NCI-H1048 (cell line): ENCODE measurements at regions not wholly inside any gene's neighbourhood (a gene's known extent, or its start where the extent isn't known, plus 50 kb on each side); places are given as distances from the start of the nearest gene placed in this dataset.

Source experiments
- DNase-seq: peaks from one replicate; lab custom pipeline; 2025; lab: John Stamatoyannopoulos, UW

DNA sequence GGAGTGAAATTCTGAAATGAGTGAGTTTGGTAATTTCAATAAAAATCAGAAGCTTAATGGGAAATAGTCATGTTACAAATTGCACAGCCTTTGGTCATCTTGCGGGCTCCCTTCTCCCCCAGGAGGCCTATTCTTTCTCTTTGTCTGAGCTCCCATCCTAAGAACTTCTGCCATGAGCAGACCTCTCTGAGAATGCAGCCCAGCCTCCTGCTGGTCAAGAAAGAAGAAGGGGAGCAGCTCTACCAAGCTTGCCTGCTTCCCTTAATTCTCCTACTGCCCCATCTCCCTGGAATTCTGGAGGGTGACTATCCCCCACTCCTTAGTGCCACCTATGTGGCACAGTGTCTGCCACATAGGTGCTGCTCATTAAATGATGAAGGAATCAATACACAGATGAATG is 300.7 kb upstream of the DAB1 start:
- DNase-seq = no peak

GRCh38 chr1:57722285-57722978 is 298.6 kb upstream of the DAB1 start:
- no peak for DNase-seq

- DNase-seq = no peak
These were observed 297.1 kb upstream of the DAB1 start for GRCh38 chr1:57721001-57721400.

- DNase-seq = no peak
These were observed 295.4 kb upstream of the DAB1 start for GRCh38 chr1:57719274-57719673.

- no peak for DNase-seq
These were observed 289.6 kb upstream of the DAB1 start for GRCh38 chr1:57713501-57713900.

DNA sequence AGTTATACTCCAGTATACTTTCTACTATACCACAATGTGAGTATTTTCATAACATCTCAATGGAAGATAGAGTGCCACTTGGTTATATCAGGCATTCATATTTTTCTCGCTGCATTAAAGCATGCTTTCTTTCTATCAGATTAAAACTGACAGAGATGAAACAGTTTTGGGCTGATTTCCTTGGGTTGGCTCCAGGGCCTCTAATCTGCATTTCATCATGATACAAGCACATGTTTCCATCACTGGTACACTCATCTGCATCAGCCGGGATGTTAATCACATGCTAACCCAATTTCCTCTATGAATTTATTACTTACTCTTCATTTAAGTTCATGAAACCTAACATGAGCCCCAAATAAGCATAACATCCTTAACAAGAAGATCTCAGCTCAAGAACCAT is 289.0 kb upstream of the DAB1 start:
- DNase-seq = no peak

DNA sequence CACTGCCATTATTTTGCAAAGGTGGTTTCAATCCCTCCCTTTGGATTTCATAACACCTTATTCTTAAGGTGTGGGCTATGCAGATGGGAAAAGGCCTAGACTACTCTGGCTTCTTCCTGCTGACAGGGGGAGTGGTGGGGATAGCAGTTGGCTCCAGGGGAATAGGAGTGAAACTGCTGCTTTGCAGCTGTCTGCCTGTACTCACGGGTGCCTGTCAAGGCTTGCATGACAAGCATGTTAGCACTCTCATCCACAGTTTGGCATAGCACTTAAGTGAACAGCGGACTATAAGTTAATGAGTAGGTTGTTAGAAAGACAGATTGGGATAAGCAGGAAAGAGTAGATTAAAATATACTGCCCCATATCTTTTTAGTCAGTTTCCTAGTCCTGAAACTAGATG is 287.5 kb upstream of the DAB1 start:
- DNase-seq = no peak

- no peak for DNase-seq
These were observed 283.8 kb upstream of the DAB1 start for GRCh38 chr1:57707631-57708030.

GRCh38 chr1:57704811-57705210 is 281.0 kb upstream of the DAB1 start:
- DNase-seq = no peak

GRCh38 chr1:57704231-57704630 is 280.4 kb upstream of the DAB1 start:
- no peak for DNase-seq

DNA sequence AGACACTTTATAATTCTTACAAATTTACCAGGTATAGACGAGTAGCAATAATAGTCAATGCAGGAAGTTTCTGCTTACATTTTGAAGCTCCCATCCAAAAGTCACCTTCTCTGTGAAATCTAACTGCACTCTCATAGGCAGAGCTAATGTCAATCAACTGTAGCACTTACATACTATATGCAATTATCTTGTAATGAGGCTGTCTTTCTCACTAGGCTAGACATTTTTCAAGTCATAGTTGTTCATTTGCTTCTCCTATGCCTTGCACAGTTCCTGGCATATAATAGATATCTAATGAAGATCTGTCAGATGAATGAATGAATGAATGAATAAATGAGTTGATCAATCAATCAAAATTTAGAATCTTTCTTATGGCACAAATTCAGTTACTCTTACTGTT is 273.0 kb upstream of the DAB1 start:
- no peak for DNase-seq

- no peak for DNase-seq
These were observed 272.2 kb upstream of the DAB1 start for GRCh38 chr1:57696043-57696442.

DNA sequence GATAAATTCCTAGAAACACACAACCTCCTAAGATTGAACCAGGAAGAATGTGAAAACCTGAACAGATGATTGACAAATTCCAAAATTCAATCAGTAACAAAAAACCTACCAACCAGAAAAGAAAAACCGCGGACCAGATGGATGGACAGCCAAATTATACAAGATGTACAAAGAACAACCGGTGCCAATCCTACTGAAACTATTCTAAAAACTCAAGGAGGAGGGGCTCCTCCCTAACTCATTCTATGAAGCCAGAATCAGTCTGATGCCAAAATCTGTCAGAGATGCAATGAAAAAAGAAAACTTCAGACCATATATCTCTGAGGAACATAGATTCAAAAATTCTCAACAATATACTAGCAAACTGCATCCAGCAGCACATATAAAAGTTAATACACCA is 262.4 kb upstream of the DAB1 start:
- no peak for DNase-seq

DNA sequence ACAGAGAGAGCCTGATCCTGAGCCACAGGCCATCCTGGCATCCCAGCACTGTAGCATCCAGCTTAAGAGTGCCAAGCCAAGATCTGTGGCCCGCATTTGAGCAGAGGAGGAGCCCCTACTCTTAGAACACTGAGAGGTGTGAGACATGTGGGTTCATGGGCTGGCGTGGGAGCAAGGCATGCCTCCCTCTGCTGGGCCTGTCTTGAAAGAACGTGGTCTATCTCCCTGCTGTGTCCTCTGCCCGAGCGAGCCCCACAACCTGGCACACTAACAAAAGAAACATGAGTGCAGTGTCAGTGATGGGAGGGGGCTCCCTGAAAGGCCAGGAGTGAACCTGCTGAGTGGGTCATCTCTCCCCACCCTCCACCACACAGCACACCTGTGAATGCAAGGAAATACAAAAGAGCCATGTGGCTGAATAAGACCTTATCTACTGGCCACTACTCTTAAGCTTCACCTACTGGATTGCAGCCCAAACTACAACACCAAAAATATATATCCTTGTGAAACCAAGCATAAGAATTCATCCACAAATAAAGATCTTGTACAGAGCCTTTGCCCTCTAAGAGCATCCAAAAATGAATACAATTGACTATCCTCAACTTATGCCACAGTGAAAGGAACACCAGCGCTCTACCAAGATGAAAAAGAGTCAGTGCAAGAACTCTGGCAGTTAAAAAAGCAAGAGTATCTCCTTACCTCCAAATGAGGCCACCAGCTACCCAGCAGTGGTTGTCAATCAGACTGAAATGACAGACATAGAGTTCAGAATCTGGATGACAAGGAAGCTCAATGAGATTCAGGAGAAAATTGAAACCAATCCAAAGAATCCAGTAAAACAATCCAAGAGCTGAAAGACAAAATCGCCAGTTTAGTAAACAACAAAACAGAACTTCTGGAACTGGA is 259.4 kb upstream of the DAB1 start:
- DNase-seq = no peak

DNA sequence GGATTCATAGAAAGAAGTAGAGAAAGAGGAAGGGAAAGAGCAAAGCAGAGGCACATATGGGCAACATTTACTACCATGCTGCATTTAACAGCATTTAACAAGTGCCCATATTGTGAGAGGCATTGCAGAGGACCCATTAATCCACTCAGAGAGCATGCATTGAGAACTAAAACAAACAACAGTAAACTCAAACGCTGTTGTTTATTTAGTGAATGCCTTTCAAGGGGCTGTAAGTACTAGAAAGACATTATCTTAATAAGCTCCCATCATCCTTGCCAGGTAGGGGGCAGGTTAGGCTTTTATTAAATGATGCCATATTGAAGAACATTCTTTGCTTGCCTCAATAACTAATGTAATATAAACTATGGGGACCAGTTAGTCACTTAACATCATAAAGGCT is 254.3 kb upstream of the DAB1 start:
- DNase-seq = no peak

GRCh38 chr1:57675776-57676175 is 251.9 kb upstream of the DAB1 start:
- DNase-seq = no peak

DNA sequence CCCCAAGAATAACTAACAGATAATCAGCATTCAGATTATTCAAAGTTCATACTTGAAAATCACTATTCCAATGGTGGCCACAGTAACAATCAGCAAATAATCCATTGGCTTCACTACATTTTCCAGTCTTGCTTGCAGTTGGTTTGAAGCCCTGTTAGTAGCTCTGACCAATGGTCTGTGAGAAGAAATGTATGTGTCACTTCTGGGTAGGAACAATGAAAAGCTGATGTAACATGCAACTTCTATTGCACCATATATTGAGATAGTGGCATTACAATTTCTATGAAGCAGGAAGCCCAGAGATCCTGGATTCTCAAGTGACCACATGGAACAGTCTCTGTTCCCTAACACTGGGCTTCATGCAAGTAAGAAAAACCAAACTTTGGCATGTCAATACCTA is 250.9 kb upstream of the DAB1 start:
- DNase-seq = no peak

DNA sequence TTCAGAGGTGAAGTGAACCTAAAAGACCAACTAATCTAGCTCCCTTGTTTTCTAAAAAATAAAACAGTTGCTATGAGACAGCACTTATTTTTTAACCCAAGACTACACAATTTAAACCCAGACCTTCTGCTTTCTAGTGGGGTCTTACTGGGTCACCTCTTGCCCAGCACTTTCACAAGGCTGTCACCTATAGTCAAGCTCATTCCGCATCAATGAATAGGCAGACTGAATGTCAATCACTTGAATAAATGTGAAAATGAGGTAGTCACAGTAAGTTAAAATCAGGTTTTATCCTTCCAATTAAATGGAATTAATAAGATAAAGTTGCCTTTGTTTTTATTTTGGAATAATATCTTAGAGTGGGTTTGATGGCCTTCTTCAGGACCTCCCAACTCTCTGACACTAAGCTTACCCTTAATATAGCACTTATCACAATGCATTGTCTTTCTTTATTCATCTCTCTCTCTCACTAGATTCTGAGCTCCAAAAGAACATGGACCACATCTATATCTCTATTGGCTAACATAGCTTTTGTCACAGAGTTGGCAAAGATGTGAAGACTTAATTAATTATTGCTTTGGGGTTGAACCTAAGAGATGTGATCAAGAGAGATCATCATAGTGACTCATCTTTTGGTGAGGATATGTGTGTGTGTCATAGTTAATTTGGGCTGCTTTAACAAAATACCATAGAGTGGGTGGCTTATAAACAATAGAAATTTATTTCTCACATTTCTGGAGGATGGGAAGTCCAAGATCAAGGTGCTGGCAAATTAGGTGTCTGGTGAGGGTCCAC is 248.7 kb upstream of the DAB1 start:
- DNase-seq = no peak

- no peak for DNase-seq
These were observed 247.9 kb upstream of the DAB1 start for GRCh38 chr1:57671750-57672149.

- DNase-seq = no peak
These were observed 235.9 kb upstream of the DAB1 start for GRCh38 chr1:57659804-57660203.

DNA sequence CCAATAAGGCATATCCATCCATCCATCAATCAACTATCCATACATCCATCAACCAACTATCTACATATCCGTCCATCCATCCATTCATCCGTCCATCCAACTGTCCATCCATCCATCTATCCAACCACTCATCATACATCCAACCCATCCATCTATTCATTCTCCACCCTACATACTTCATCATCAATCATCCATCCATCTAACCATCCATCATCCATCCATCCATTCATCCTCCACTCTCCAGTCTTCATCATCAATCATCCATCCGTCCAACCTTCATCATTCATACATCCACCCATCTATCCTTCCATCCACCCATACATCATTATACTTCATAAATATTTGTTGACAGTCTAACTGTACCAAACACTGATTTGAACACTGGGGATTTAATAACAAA is 231.3 kb upstream of the DAB1 start:
- no peak for DNase-seq

- no peak for DNase-seq
These were observed 220.8 kb upstream of the DAB1 start for GRCh38 chr1:57644667-57645066.

- no peak for DNase-seq
These were observed 214.4 kb upstream of the DAB1 start for GRCh38 chr1:57638239-57638638.
